ENCODE measurements at regions not wholly inside any gene's neighbourhood (a gene's known extent, or its start where the extent isn't known, plus 50 kb on each side); places are given as distances from the start of the nearest gene placed in this dataset.
"Not testable (repeated sequence)": the region's sequence is repeated elsewhere in the genome, so short reads cannot be mapped to it uniquely, and the experiment has no call there.

- TF ChIP-seq, protein P1, sequence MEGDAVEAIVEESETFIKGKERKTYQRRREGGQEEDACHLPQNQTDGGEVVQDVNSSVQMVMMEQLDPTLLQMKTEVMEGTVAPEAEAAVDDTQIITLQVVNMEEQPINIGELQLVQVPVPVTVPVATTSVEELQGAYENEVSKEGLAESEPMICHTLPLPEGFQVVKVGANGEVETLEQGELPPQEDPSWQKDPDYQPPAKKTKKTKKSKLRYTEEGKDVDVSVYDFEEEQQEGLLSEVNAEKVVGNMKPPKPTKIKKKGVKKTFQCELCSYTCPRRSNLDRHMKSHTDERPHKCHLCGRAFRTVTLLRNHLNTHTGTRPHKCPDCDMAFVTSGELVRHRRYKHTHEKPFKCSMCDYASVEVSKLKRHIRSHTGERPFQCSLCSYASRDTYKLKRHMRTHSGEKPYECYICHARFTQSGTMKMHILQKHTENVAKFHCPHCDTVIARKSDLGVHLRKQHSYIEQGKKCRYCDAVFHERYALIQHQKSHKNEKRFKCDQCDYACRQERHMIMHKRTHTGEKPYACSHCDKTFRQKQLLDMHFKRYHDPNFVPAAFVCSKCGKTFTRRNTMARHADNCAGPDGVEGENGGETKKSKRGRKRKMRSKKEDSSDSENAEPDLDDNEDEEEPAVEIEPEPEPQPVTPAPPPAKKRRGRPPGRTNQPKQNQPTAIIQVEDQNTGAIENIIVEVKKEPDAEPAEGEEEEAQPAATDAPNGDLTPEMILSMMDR (IDR thresholded peaks at IDR 0.05; ENCODE audit: low read depth, low read length, poor library complexity, severe bottlenecking) = not testable (repeated sequence)
- TF ChIP-seq EZH2phosphoT487 (IDR thresholded peaks at IDR 0.05; ENCODE audit: borderline replicate concordance, low read length) = not testable (repeated sequence)
Observed at GRCh38 chr18:14985291-14986013, 237.5 kb downstream of the ANKRD30B start.

Data from DOHH2 (cell line).